ENCODE measurements at regions not wholly inside any gene's neighbourhood (a gene's known extent, or its start where the extent isn't known, plus 50 kb on each side); places are given as distances from the start of the nearest gene placed in this dataset.

- TF ChIP-seq, protein P1, sequence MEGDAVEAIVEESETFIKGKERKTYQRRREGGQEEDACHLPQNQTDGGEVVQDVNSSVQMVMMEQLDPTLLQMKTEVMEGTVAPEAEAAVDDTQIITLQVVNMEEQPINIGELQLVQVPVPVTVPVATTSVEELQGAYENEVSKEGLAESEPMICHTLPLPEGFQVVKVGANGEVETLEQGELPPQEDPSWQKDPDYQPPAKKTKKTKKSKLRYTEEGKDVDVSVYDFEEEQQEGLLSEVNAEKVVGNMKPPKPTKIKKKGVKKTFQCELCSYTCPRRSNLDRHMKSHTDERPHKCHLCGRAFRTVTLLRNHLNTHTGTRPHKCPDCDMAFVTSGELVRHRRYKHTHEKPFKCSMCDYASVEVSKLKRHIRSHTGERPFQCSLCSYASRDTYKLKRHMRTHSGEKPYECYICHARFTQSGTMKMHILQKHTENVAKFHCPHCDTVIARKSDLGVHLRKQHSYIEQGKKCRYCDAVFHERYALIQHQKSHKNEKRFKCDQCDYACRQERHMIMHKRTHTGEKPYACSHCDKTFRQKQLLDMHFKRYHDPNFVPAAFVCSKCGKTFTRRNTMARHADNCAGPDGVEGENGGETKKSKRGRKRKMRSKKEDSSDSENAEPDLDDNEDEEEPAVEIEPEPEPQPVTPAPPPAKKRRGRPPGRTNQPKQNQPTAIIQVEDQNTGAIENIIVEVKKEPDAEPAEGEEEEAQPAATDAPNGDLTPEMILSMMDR (IDR thresholded peaks at IDR 0.05; ENCODE audit: extremely low read depth, missing control alignments): no peak
- DNase-seq (ENCODE audit: low spot score): no peak
Measured at GRCh38 chr18:70426818-70427217, 138.0 kb downstream of the SOCS6 start.

- TF ChIP-seq, protein P1 (IDR thresholded peaks at IDR 0.05; ENCODE audit: extremely low read depth, missing control alignments): no peak
- DNase-seq (ENCODE audit: low spot score): no peak
Measured at GRCh38 chr18:70425236-70425635, 136.4 kb downstream of the SOCS6 start.

DNA sequence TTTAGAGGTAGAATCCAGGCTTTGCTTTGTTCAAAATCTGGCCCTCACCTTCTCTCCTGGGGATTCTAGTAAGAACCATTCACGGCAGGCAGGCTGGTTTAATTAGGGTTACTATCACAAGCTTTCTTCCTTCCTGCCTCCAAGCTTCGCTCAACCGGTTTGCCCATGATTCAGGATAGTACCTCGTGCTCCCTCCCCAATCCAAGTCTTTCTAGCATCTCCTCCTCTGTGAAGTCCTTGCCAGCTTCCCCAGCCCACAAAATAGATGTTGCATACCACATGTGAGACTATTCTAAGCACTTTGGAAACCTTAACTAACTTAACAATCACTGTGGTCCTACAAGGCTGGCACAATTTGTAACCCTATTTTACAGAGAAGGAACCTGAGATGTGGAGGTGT lies 135.1 kb downstream of the SOCS6 start:
- TF ChIP-seq, protein P1 (IDR thresholded peaks at IDR 0.05; ENCODE audit: extremely low read depth, missing control alignments): no peak
- DNase-seq (ENCODE audit: low spot score): no peak

DNA sequence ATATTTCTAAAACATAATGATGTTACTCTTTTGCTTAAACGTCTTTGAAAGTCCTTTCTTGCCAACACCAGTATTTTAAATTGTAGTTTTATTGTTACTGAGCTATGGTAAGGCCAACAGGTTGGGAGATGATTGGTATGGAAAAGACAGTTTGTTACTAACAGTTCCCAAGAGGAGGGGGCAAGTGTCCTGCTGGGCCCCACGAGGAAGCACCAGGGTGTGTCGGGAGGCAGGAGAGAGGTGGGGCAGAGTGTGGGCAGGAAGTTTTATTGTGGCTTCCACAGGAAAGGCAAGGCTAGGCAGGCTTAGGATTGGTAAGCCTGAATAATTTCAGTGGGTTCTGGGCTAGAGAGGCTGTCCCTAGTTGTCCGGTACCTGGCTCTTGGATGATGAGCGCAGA lies 134.3 kb downstream of the SOCS6 start:
- TF ChIP-seq, protein P1 (IDR thresholded peaks at IDR 0.05; ENCODE audit: extremely low read depth, missing control alignments): no peak
- no peak for DNase-seq (ENCODE audit: low spot score)

DNA sequence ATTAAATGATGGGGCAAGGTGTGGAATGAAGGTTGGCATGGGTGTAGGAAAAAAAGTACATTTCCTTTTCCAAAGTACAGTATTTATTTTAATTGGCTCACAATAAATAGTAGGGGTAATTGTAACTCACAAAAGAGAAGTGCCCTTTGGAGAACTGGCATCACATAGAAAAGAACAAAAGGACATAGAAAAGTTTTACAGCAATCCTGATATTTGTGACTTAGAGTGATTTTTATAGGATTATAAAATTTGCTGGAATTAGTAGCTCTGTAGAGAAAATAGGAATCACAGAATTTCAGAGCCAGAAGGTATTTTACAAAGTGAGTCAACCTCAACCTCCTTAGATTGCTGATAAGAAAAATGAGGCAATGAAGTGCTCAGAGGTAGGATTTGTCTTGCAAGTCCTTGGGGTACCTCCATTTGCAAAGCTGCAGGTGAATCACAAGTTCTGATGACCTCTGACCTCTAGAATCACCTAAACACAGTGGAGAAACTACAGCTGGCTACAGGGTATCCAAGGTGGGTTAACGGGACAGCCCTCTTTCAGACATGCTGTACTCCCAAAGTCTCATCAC lies 133.6 kb downstream of the SOCS6 start:
- TF ChIP-seq, protein P1 (IDR thresholded peaks at IDR 0.05; ENCODE audit: extremely low read depth, missing control alignments): no peak
- no peak for DNase-seq (ENCODE audit: low spot score)

DNA sequence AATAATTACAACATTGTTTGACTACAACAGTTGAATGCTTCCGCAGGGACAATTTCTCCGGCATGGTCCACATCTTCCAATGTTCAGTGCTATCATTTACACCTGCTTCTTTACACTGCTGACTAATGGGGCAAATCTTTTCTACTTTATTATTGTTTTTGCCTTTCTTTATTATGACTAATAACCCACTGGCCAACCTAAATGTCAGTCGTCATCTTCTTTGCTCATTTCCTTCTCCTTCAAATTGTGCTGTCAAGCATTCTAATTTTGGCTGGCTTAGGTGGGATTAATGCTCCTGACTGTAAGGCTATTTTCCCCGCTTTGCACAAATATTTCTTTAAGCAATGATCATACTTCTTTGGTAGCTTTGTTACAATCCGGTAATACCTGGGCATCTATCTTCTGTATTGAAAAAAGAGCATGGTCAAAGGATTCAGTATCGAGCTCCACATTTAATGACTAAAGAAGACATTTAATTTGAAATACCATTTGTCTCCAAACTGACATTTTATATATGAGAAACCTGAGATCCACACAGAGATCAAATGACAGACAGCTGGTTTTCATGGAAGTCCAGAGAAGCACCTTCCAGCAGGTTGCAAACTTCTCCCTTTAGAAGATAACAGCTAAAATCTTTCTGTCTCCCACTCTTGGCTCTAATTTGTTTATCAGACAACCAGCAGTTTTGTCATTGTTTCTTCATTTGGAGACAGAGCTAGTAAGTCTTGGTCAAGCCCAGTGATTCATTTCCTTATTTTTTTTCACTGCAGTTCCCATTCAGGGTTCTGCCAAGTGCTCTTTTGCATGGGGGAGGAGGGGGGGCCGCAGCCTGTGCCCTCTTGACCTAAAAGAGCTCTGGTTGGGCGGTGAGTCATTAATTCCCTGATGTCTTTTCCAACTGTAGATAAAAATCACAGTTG lies 132.9 kb downstream of the SOCS6 start:
- DNase-seq (ENCODE audit: low spot score): no peak
- TF ChIP-seq, protein P1 (IDR thresholded peaks at IDR 0.05; ENCODE audit: extremely low read depth, missing control alignments): no peak

DNA sequence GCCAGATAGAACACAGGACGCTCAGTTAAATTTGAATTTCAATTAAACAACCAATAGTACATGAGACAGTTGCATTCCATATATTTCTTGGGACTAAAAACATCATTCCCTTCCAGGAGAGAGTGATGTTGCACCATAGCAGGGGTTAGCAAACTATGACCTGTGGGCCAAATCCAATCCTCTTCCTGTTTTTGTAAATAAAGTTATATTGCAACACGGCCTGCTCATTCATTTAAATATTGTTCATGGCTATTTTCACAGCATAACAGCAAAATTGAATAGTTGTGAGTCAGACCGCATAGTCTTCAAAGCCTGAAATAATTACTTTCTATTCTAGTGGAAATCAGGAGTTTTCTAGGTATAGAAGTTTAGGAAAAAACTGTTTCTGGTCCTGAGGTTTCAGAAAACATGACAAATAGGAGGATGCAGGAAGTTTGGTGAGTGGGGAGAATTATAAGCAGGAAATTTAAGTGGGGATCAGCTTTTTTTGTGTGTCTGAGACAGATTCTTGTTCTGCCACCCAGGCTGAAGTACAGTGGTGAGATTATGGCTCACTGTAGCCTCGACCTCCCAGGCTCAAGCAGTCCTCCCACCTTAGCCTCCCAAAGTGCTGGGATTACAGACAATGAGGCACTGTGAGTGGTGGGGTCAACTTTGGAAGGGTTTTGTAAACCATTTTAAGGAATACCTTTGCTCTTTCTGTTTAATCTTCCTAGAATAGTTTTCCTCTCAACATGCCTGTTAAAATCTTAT lies 131.5 kb downstream of the SOCS6 start:
- DNase-seq (ENCODE audit: low spot score): no peak
- TF ChIP-seq, protein P1 (IDR thresholded peaks at IDR 0.05; ENCODE audit: extremely low read depth, missing control alignments): no peak
